PFSK-1 (cell line): ENCODE measurements at regions not wholly inside any gene's neighbourhood (a gene's known extent, or its start where the extent isn't known, plus 50 kb on each side); places are given as distances from the start of the nearest gene placed in this dataset.

Experiments
- FOXP2 ChIP-seq: optimal IDR thresholded peaks from 2 replicates; pipeline ENCODE3; 2011; ENCODE audit warnings: borderline replicate concordance, control low read depth, inconsistent platforms; ENCODE audit not compliant: insufficient read depth; ENCODE audit errors: extremely low read length, extremely low read depth
- POLR2AphosphoS5 ChIP-seq: IDR thresholded peaks from 2 replicates; pipeline ENCODE4 v1.6.1; 2012; ENCODE audit warnings: low read depth, mild to moderate bottlenecking, control low read depth, low read length, moderate library complexity
- REST ChIP-seq, 2 experiments: IDR thresholded peaks; 2 replicates each; pipeline versions ENCODE4 v1.6.1 to v1.8.0; 2011 to 2012; ENCODE audit warnings: low read depth in 2 of 2, low read length in 2 of 2, control low read depth in 1 of 2, inconsistent platforms in 1 of 2, mild to moderate bottlenecking in 1 of 2, moderate library complexity in 1 of 2; ENCODE audit not compliant: insufficient read depth in 1 of 2
- SIN3A ChIP-seq: IDR thresholded peaks from 2 replicates; pipeline ENCODE4 v1.6.1; 2012; ENCODE audit warnings: mild to moderate bottlenecking, low read length, moderate library complexity, borderline replicate concordance; ENCODE audit not compliant: insufficient read depth
- TAF1 ChIP-seq: IDR thresholded peaks from 2 replicates; pipeline ENCODE4 v1.6.1; 2012; ENCODE audit warnings: low read length, control low read depth, borderline replicate concordance; ENCODE audit not compliant: insufficient read depth

GRCh38 chr14:44009642-44010041, 497.4 kb downstream of the FSCB start:
- TF ChIP-seq FOXP2 = no peak
- TF ChIP-seq POLR2AphosphoS5 = no peak
- TF ChIP-seq REST (IDR thresholded peaks at IDR 0.05; ENCODE audit: insufficient read depth in 1 of 2, low read depth in 2 of 2, low read length in 2 of 2) = no peak
- TF ChIP-seq SIN3A = no peak
- TF ChIP-seq TAF1 = no peak

- TF ChIP-seq POLR2AphosphoS5 (no peak), SIN3A (no peak)
Measured at GRCh38 chr14:43988989-43989388, 518.1 kb downstream of the FSCB start.

GRCh38 chr14:43983721-43984120, 523.4 kb downstream of the FSCB start:
- TF ChIP-seq SIN3A (no peak), POLR2AphosphoS5 (no peak), TAF1 (no peak), FOXP2 (no peak), REST (IDR thresholded peaks at IDR 0.05; ENCODE audit: insufficient read depth in 1 of 2, low read depth in 2 of 2, low read length in 2 of 2) (no peak)

GRCh38 chr14:43981135-43981768, 525.8 kb downstream of the FSCB start:
- no peak for TF ChIP-seq FOXP2

- TF ChIP-seq REST (IDR thresholded peaks at IDR 0.05; ENCODE audit: insufficient read depth in 1 of 2, low read depth in 2 of 2, low read length in 2 of 2) = no peak
- no peak for TF ChIP-seq FOXP2
- no peak for TF ChIP-seq TAF1
- TF ChIP-seq POLR2AphosphoS5 = no peak
- no peak for TF ChIP-seq SIN3A
Measured at GRCh38 chr14:43956741-43957140, 550.3 kb downstream of the FSCB start.

GRCh38 chr14:43949400-43949799, 557.7 kb downstream of the FSCB start:
- no peak for TF ChIP-seq REST (IDR thresholded peaks at IDR 0.05; ENCODE audit: insufficient read depth in 1 of 2, low read depth in 2 of 2, low read length in 2 of 2)
- TF ChIP-seq POLR2AphosphoS5 = no peak
- TF ChIP-seq TAF1 = no peak
- no peak for TF ChIP-seq FOXP2
- TF ChIP-seq SIN3A = no peak
